NCI-H345 treated with DMSO at 0.1 percent for 48 hours (cell line): ENCODE measurements at regions not wholly inside any gene's neighbourhood (a gene's known extent, or its start where the extent isn't known, plus 50 kb on each side); places are given as distances from the start of the nearest gene placed in this dataset.
A peak's percentile ranks its signal among the peaks of the same experiment; 100 is the strongest.
"Not testable (repeated sequence)": the region's sequence is repeated elsewhere in the genome, so short reads cannot be mapped to it uniquely, and the experiment has no call there.

Source experiments
- DNase-seq: peaks from one replicate; lab custom pipeline; 2025; ENCODE audit not compliant: unreplicated experiment; lab: John Stamatoyannopoulos, UW

- DNase-seq, result no peak
Measured at GRCh38 chr3:7999384-7999783, 502.2 kb upstream of the LMCD1 start.

DNA sequence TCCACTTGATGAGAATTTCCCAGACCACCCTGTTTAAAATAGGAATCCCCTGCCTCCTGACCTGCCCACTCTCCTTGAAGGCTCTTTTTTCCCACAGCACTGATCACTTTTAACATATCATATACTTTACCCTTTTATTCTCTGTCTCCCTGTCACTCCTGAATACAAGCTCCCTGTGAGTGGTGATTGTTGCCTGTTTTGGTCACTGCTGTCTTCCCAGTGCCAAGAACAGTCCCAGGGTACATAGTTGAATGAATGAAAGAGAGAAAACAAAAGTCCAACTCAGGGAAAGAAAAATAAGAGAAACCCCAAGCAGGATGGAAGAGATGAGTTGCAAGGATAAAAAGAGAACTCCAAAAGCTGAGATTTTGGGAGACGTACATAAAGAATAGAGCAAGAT, 500.3 kb upstream of the LMCD1 start:
- DNase-seq, result no peak

- no peak for DNase-seq
Measured at GRCh38 chr3:8001712-8002111, 499.9 kb upstream of the LMCD1 start.

GRCh38 chr3:8011902-8012301, 489.7 kb upstream of the LMCD1 start:
- no peak for DNase-seq

DNA sequence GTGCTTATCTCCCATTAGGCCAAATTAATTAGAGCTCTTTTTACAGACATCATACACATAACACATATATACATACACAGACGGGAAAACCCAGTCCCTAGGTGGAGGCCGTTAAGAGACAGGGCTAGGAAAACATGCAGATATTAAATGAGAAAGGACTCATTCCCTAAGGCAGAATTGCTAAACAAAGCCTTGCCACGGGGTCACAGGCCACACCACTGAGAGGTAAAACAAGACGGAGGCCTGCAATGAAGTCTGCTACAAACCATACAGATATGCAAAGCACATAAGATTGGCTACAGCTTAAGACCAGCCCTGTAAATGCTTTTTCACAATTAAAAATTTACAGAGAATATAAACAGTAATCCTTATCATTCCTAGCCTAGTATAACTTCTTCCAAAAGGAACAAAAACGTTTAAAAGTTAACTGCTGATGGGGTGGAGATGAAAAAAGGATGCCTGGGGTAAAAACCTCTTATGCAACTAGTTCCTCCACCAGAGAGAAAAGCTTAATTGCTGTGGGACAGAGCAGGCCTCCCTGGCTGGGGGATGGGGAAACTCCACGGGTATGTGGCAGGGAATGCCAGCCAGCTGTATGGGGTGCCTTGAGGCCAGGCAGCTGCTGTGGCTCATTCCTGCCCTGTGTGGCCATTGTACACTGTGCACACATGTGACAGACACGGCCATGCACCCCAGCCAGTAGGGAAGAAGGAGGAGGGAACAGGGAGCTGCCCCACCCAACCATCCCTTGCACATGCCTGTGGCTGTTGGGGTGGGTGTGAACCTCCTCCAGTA, 481.4 kb upstream of the LMCD1 start:
- DNase-seq, result no peak

DNA sequence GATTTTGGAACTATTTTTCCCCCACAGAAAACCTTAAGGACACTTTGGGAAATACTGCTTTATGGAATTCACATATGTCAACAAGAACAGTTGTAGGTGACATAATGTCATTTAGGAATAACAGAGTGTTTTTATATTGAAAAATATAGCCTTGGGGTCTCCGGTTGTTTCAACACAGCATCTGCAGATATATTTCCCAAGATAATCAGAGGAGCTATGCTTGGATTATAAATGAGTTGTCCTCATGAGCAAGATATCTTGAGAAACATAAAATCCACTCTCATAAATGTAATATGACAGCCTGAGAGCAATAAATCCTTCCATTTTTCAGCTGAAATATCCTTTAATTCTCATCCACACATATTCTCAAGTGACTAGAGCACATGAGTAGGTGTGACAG, 473.7 kb upstream of the LMCD1 start:
- DNase-seq, result no peak

DNA sequence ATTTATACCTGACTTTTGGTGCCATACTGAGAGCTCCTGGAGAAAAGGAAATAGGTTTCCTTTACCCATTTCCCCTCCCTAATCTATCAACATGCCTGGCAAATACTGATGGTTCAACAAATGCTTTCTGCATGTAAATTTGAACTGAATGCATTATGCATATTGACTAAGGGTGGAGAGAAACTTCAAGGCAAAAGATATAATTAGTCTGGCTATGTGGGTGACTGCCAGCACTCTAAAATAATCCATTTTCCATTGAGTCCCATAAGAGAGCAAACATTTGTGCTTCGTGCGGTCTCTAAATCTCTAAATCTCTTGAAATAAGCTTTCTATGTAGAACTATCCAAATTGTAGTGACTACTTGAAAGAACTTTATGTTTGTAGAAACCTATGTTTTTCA, 451.3 kb upstream of the LMCD1 start:
- DNase-seq, result no peak

- no peak for DNase-seq
Measured at GRCh38 chr3:8052659-8053058, 449.0 kb upstream of the LMCD1 start.

DNA sequence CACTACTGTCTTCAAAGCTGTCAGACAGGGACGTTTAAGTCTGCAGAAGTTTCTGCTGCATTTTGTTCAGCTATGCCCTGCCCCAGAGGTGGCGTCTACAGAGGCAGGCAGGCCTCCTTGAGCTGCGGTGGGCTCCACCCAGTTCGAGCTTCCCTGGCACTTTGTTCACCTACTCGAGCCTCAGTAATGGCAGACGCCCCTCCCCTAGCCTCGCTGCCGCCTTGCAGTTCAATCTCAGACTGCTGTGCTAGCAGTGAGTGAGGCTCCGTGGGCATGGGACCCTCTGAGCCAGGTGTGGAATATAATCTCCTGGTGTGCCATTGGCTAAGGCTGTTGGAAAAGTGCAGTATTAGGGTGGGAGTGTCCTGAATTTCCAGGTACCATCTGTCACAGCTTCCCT, 433.5 kb upstream of the LMCD1 start:
- not testable (repeated sequence) for DNase-seq

GRCh38 chr3:8069471-8069870, 432.2 kb upstream of the LMCD1 start:
- no peak for DNase-seq

GRCh38 chr3:8070011-8070410, 431.6 kb upstream of the LMCD1 start:
- DNase-seq, result no peak

DNA sequence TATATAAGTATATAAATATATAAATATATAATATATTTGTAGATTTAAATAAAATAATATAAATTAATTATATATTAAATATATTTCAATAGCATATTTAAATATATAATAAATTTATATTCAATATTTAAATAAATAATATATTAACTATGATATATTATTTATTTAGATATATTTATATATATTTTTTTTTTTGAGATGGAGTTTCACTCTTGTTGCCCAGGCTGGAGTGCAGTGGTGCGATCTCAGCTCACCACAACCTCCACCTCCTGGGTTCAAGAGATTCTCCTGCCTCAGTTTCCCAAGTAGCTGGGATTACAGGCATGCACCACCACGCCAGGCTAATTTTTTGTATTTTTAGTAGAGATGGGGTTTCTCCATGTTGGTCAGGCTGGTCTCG, 426.9 kb upstream of the LMCD1 start:
- DNase-seq, result not testable (repeated sequence)

DNA sequence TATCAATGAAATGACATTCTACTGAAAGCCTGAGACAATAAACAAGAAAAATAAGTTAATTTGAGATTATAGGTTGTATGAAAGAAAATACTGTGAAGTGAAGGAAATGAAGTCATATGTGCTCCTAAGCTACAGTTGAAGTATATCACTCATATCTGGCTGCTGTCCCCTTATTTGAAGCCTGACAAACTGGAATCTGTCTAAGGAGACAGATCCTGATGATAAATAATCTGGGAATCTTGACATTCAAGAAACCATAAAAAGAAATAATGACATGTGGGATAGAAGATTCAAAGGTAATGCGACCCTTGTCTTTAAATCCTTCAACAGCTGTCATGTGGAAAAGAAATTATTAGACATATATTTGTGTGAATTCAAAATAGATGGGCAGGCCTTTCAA, 424.5 kb upstream of the LMCD1 start:
- DNase-seq, result no peak

DNA sequence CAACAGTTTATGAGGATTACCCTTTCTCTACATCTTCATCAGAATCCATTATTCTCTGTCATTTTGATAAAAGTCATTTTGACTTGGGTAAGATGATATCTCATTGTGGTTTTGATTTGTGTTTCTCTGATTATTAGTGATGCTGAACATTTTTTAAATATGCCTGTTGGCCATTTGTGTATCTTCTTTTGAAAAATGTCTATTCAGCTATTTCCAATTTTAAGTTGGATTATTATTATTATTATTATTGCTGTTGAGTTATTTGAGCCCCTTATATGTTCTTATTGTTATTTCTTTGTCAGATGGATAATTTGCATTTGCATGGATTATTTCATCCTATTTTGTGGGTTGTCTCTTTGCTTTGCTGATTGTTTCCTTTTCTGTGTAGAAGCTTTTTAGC, 421.2 kb upstream of the LMCD1 start:
- DNase-seq, result no peak

DNA sequence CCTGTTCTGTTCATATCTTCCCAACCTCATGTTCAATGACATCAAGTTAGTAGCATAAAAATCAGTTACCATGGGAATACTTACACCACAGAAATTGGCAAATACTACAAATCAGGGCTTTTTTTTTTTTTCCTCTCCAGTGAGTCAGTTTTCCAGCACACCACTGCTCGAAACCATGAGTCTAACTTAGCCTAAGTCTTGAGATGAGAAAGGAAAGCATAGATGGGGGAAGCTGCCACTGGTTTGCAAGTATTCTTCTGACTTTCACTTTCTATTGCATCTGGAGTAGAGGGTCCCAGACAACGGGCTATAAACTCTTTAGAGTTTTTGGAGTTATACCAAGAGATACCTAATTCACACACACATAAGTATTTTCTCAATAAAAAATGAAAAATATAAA, 416.1 kb upstream of the LMCD1 start:
- no peak for DNase-seq

DNA sequence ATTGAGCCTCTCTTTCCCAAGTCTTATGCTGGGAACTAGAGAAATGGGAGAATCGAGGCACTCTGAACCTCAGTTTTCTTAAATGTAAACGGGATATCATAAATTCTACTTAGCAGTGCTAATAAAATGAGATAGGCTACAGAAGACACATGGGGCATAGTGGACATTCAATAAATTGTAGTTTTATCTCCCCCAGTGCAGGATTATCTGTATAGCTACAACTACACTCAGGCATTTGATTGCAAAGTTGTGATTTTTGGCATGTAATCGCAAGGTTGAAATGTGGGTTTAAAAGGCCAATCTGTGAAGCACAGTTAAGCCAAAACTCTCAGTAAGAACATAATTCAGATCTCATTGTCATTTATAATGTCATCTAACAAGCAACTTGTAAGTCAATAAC, 413.7 kb upstream of the LMCD1 start:
- DNase-seq, result no peak

GRCh38 chr3:8094415-8094814, 407.2 kb upstream of the LMCD1 start:
- no peak for DNase-seq

DNA sequence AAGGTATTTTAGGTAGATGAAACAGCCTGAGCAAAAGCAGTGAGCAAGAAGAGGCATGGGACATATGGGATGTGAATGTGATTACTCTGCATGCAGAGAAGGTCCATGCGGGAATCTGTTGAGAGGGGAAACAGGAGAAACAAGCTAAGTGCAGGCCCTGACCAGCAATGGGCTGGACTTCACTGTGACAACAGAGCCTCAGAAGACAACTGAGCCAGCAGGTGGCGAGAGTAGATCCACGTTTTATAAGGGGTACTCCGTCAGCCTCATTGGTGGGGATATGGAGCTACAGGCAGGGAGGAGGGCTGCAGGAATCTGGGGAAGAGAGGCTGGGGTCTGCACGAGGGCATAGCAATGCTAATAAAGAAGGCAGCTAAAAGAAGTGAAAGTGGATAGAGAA, 405.9 kb upstream of the LMCD1 start:
- no peak for DNase-seq

DNA sequence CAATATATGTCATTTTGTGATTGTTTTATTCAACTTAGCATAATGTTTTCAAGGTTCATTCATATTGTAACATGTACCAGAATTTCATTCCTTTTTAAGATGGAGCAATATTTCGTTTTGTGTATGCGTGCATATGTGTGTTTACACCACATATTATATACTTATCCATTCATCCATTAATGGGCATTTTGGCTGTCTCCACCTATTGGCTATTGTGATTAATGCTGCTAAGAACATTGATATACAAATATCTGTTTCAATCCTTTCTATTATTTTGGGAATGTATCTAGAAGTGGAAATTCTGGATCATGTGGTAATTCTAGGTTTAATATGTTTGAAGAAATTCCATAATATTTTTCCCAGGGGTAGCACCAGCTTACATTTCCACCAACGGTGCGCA, 403.9 kb upstream of the LMCD1 start:
- no peak for DNase-seq

- no peak for DNase-seq
Measured at GRCh38 chr3:8103954-8104353, 397.7 kb upstream of the LMCD1 start.

GRCh38 chr3:8106921-8107320, 394.7 kb upstream of the LMCD1 start:
- no peak for DNase-seq

- DNase-seq, result peak; percentile 40
Measured at GRCh38 chr3:8110966-8111798, 390.4 kb upstream of the LMCD1 start.
